ENCODE measurements at regions not wholly inside any gene's neighbourhood (a gene's known extent, or its start where the extent isn't known, plus 50 kb on each side); places are given as distances from the start of the nearest gene placed in this dataset.
"Not testable (repeated sequence)": the region's sequence is repeated elsewhere in the genome, so short reads cannot be mapped to it uniquely, and the experiment has no call there.

DNA sequence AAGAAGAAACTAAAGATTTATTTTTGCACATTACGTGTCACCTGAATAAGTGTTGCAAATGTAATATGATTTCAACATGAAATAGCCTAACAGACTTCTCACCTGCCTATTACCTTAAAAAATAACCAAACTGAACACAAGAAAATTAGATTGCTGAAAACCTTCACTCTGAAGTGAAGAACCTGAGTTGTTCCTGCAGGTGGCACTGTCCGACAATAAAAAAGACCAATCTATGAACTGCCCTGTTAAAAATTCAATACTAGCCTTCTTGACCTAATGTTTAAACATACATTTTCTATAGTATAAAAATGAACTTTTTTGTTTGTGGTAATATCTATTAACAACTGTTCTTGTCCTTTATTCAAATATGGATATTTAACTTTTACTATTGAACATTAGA, 69.2 kb upstream of the PNPLA4 start:
- Histone ChIP-seq H3K27me3 (no peaks in the 10 kb centered on the region), H3K4me1 (no peaks in the 10 kb centered on the region), H3K4me3 (no peak overlapping the region), H3K36me3 (no peaks in the 10 kb centered on the region), H3K27ac (replicated peaks in 1 of 4) (no peak overlapping the region), H3K9me3 (peaks cover 0 to 4% (median 0%) of the 10 kb centered on the region in 4 donors)
- intact Hi-C loops (cut with DNase I) = loop anchor here (2.0 to 10.0 kb wide), 3 partner anchors 368 to 818 kb away; no protein-coding TSS in a partner anchor
- DNase-seq (ENCODE audit: extremely low spot score) = no peak
- peak; percentile 52 to 63 (median 54) for TF ChIP-seq CTCF (IDR thresholded peaks at IDR 0.05)
- TF ChIP-seq POLR2A (IDR thresholded peaks at IDR 0.05; ENCODE audit: low read depth) = no peak
- 13% methylated on average over 2 of the region's 2 CpGs for WGBS

GRCh38 chrX:7993873-7994272, 66.7 kb upstream of the PNPLA4 start:
- Histone ChIP-seq H3K4me3 (no peak overlapping the region), H3K27ac (replicated peaks in 1 of 4) (no peak overlapping the region), H3K9me3 (peaks cover 0 to 4% (median 0%) of the 10 kb centered on the region in 4 donors), H3K36me3 (no peaks in the 10 kb centered on the region), H3K4me1 (no peaks in the 10 kb centered on the region), H3K27me3 (no peaks in the 10 kb centered on the region)
- no peak for DNase-seq (ENCODE audit: extremely low spot score)
- TF ChIP-seq POLR2A (IDR thresholded peaks at IDR 0.05; ENCODE audit: low read depth) = no peak
- no peak for TF ChIP-seq EP300 (IDR thresholded peaks at IDR 0.05)
- TF ChIP-seq POLR2AphosphoS5 (IDR thresholded peaks at IDR 0.05) = no peak
- no peak for TF ChIP-seq CTCF (IDR thresholded peaks at IDR 0.05)
- intact Hi-C loops (cut with DNase I) = loop anchor here (10.0 kb wide), 2 partner anchors 371 to 821 kb away; no protein-coding TSS in a partner anchor
- 84% methylated on average over 4 of the region's 4 CpGs for WGBS

DNA sequence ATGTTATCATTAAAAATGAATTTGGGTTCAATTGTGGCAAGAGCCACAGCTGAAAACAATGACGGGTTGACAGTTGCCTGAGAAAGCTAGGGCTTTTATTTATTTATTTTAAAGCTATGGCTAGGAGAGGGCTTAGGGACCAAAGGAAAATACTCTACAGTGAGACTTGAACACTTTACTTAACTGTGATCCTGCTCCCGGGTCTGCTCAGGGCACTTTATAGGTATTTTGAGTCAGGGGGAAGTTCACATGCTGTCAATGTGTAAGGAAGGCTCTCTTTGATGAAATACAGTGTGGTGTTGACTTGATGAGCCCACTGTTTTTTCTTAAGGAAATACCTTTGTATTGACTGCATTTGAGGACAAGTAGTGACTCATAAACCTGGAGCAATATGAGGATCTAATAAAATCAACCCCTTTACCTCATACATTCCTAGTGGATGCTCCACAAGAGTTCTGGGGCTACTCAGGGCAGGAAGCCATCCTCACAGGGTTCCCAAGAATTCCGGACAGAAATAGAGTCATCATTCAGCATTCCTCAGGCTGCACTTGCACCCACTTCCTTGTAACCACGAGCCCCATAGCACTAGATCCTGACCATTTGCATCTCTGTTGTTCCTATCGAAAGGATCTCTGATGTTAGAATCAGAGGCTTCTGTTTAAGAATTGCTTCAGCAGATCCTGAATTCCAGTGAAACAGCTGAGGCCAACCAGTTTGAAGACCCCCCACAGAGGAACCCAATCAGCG, 61.0 kb upstream of the PNPLA4 start:
- H3K36me3 ChIP-seq; H3K27ac ChIP-seq (replicated peaks in 1 of 4); H3K27me3 ChIP-seq; H3K9me3 ChIP-seq; DNase-seq (ENCODE audit: extremely low spot score); H3K4me3 ChIP-seq; H3K4me1 ChIP-seq; intact Hi-C loops (cut with DNase I): not testable (repeated sequence)
- 76% methylated on average over 6 of the region's 6 CpGs for WGBS

- 61% methylated on average over 6 of the region's 6 CpGs for WGBS
Observed at GRCh38 chrX:7987160-7988012, 60.2 kb upstream of the PNPLA4 start.

DNA sequence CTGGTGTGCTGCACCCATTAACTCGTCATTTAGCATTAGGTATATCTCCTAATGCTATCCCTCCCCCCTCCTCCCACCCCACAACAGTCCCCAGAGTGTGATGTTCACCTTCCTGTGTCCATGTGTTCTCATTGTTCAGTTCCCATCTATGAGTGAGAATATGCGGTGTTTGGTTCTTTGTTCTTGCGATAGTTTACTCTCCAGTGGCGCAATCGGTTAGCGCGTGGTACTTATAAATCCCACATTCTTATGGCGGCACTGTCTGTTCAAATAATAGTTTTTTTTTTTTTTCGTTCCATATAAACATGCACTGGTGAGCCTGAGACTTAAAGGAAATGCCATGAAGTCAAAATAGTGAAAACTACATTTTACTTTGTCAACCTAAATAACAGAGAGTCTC, 59.5 kb upstream of the PNPLA4 start:
- H3K36me3 ChIP-seq; H3K27ac ChIP-seq (replicated peaks in 1 of 4); H3K9me3 ChIP-seq; H3K27me3 ChIP-seq; H3K4me3 ChIP-seq; intact Hi-C loops (cut with DNase I); H3K4me1 ChIP-seq; DNase-seq (ENCODE audit: extremely low spot score): not testable (repeated sequence)
- WGBS = 88% methylated on average over 9 of the region's 9 CpGs

More at GRCh38 chrX:7987160-7988012, 60.2 kb upstream of the PNPLA4 start:
- Histone ChIP-seq H3K36me3 (no peaks in the 10 kb centered on the region), H3K9me3 (no peaks in the 10 kb centered on the region), H3K27ac (replicated peaks in 1 of 4) (no peak overlapping the region), H3K4me1 (no peaks in the 10 kb centered on the region), H3K4me3 (no peak overlapping the region), H3K27me3 (no peaks in the 10 kb centered on the region)
- DNase-seq (ENCODE audit: extremely low spot score) = no peak
- TF ChIP-seq POLR2A (IDR thresholded peaks at IDR 0.05; ENCODE audit: low read depth) (no peak), POLR2AphosphoS5 (IDR thresholded peaks at IDR 0.05) (no peak), CTCF (IDR thresholded peaks at IDR 0.05) (no peak), EP300 (IDR thresholded peaks at IDR 0.05) (no peak)
- intact Hi-C loops (cut with DNase I) = no loop called here

All from esophagus muscularis mucosa (tissue), 4 donors.